ENCODE measurements at regions not wholly inside any gene's neighbourhood (a gene's known extent, or its start where the extent isn't known, plus 50 kb on each side); places are given as distances from the start of the nearest gene placed in this dataset.
A peak's percentile ranks its signal among the peaks of the same experiment; 100 is the strongest.

DNA sequence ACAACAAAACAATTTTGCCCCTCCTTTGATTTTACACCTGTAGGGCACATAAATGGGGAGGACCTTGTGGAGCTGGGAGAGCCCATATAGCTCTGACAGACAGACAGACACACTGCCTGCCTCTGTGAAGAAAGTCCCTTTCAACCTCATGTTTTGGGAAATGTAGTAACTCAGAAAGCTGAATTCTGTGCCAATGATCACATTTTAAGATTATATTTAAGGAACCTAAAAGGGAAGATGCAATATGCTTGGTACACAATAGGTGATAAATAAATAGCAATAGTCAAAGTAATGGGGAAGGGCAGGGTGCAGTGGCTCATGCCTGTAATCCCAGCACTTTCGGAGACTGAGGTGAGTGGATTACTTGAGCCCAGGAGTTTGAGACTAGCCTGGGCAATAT lies 446.4 kb upstream of the ID2 start:
- no peak overlapping the region for H3K27ac ChIP-seq
- no peaks in the 10 kb centered on the region for H3K36me3 ChIP-seq
- no peak overlapping the region for H3K4me3 ChIP-seq
- peaks cover 0 to 13% (median 3%) of the 10 kb centered on the region in 4 donors for H3K4me1 ChIP-seq
- H3K27me3 ChIP-seq = no peaks in the 10 kb centered on the region
- H3K9me3 ChIP-seq = no peaks in the 10 kb centered on the region
- intact Hi-C loops (cut with DNase I) = no loop called here
- no peak for DNase-seq
- no peak for TF ChIP-seq POLR2AphosphoS5 (IDR thresholded peaks at IDR 0.05)
- no peak for TF ChIP-seq POLR2A (IDR thresholded peaks at IDR 0.05)
- TF ChIP-seq EP300 (IDR thresholded peaks at IDR 0.05) = no peak
- TF ChIP-seq, protein P1, sequence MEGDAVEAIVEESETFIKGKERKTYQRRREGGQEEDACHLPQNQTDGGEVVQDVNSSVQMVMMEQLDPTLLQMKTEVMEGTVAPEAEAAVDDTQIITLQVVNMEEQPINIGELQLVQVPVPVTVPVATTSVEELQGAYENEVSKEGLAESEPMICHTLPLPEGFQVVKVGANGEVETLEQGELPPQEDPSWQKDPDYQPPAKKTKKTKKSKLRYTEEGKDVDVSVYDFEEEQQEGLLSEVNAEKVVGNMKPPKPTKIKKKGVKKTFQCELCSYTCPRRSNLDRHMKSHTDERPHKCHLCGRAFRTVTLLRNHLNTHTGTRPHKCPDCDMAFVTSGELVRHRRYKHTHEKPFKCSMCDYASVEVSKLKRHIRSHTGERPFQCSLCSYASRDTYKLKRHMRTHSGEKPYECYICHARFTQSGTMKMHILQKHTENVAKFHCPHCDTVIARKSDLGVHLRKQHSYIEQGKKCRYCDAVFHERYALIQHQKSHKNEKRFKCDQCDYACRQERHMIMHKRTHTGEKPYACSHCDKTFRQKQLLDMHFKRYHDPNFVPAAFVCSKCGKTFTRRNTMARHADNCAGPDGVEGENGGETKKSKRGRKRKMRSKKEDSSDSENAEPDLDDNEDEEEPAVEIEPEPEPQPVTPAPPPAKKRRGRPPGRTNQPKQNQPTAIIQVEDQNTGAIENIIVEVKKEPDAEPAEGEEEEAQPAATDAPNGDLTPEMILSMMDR (IDR thresholded peaks at IDR 0.05) = no peak
- 96 to 98% methylated on average over 1 of the region's 1 CpG for WGBS, 2 donors

DNA sequence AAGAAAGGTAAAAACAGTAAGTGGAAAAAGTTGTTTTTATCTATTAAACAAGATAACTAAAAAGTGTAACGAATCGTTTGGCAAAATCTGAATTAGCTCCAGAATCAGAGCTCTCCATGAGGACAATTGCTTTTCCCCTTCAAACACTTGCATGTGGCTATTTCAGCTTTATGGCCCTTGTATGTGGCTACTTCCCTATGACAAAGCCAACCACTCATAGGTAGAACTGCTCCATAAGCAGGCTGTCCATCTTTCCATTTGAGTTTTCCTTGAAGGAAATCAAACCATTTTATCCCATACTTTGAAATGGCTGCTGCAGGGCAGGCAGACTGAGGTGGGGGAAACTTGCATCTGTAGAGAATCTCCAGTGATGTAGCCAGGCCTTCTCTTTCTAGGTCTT lies 445.5 kb upstream of the ID2 start:
- peaks cover 0 to 13% (median 3%) of the 10 kb centered on the region in 4 donors for H3K4me1 ChIP-seq
- H3K27ac ChIP-seq = no peak overlapping the region
- H3K36me3 ChIP-seq = no peaks in the 10 kb centered on the region
- intact Hi-C loops (cut with DNase I) = no loop called here
- no peaks in the 10 kb centered on the region for H3K27me3 ChIP-seq
- 31 to 80% methylated on average over 2 of the region's 2 CpGs for WGBS, 2 donors
- DNase-seq = no peak
- H3K9me3 ChIP-seq = no peaks in the 10 kb centered on the region
- no peak overlapping the region for H3K4me3 ChIP-seq
- TF ChIP-seq POLR2AphosphoS5 (IDR thresholded peaks at IDR 0.05) (no peak), EP300 (IDR thresholded peaks at IDR 0.05) (no peak), POLR2A (IDR thresholded peaks at IDR 0.05) (no peak)
- TF ChIP-seq, protein P1 (IDR thresholded peaks at IDR 0.05) = no peak

GRCh38 chr2:8238521-8239230 lies 443.2 kb upstream of the ID2 start:
- peaks cover 0 to 13% (median 3%) of the 10 kb centered on the region in 4 donors for H3K4me1 ChIP-seq
- intact Hi-C loops (cut with DNase I) = no loop called here
- WGBS, 2 donors = 31 to 37% methylated on average over 8 of the region's 8 CpGs

GRCh38 chr2:8239531-8240088 lies 442.2 kb upstream of the ID2 start:
- Histone ChIP-seq H3K4me3 (no peak overlapping the region), H3K27me3 (no peaks in the 10 kb centered on the region), H3K27ac (no peak overlapping the region), H3K36me3 (no peaks in the 10 kb centered on the region), H3K4me1 (peaks cover 0 to 13% (median 3%) of the 10 kb centered on the region in 4 donors), H3K9me3 (peaks cover 0 to 4% (median 0%) of the 10 kb centered on the region in 4 donors)
- no peak for TF ChIP-seq POLR2A (IDR thresholded peaks at IDR 0.05)
- no peak for TF ChIP-seq EP300 (IDR thresholded peaks at IDR 0.05)
- no peak for TF ChIP-seq POLR2AphosphoS5 (IDR thresholded peaks at IDR 0.05)
- TF ChIP-seq, protein P1 (IDR thresholded peaks at IDR 0.05) = no peak
- intact Hi-C loops (cut with DNase I) = no loop called here
- 9 to 29% methylated on average over 5 of the region's 5 CpGs for WGBS, 2 donors
- no peak for DNase-seq

More at GRCh38 chr2:8238521-8239230, 443.2 kb upstream of the ID2 start:
- Histone ChIP-seq H3K4me3 (no peak overlapping the region), H3K27ac (no peak overlapping the region), H3K27me3 (no peaks in the 10 kb centered on the region), H3K36me3 (no peaks in the 10 kb centered on the region), H3K9me3 (peaks cover 0 to under 1% (median 0%) of the 10 kb centered on the region in 4 donors)
- no peak for TF ChIP-seq POLR2A (IDR thresholded peaks at IDR 0.05)
- TF ChIP-seq POLR2AphosphoS5 (IDR thresholded peaks at IDR 0.05) = peak in 1 of 4 donors; percentile 17
- no peak for DNase-seq

DNA sequence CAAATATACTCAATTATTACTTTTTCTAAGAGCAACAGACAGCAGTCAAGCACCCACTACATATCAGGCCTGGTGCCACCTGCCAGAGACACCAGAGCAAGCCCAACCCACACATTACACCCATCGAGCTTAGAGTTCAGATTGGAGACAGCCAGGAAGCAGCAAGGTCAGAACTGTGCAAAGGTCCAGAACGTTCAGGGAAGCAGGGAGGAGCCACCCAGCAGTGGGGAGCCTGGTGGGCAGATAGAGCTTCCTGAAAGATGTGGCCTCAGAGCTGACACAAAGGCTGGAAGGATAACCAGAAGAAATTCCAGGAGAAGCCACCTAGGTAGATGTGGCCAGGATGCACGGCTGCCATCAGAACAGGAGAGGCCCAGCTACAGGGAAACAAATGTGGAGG lies 440.5 kb upstream of the ID2 start:
- Histone ChIP-seq H3K27ac (no peak overlapping the region), H3K27me3 (no peaks in the 10 kb centered on the region), H3K4me3 (no peak overlapping the region), H3K9me3 (peaks cover 0 to 7% (median 0%) of the 10 kb centered on the region in 4 donors), H3K4me1 (peaks cover 0 to 13% (median 3%) of the 10 kb centered on the region in 4 donors), H3K36me3 (no peaks in the 10 kb centered on the region)
- TF ChIP-seq POLR2AphosphoS5 (IDR thresholded peaks at IDR 0.05) (no peak), EP300 (IDR thresholded peaks at IDR 0.05) (no peak), POLR2A (IDR thresholded peaks at IDR 0.05) (no peak)
- TF ChIP-seq, protein P1 (IDR thresholded peaks at IDR 0.05) = no peak
- DNase-seq = no peak
- intact Hi-C loops (cut with DNase I) = no loop called here
- WGBS, 2 donors = 37 to 46% methylated on average over 3 of the region's 3 CpGs
